ENCODE measurements at regions not wholly inside any gene's neighbourhood (a gene's known extent, or its start where the extent isn't known, plus 50 kb on each side); places are given as distances from the start of the nearest gene placed in this dataset.

GRCh38 chr7:155388561-155388960, 69.4 kb upstream of the EN2 start:
- intact Hi-C loops (cut with DNase I): no loop called here
- TF ChIP-seq EP300 (IDR thresholded peaks at IDR 0.05): no peak
- Histone ChIP-seq H3K27ac (no peak overlapping the region), H3K9me3 (no peaks in the 10 kb centered on the region), H3K4me3 (no peak overlapping the region), H3K36me3 (no peaks in the 10 kb centered on the region), H3K27me3 (no peaks in the 10 kb centered on the region), H3K4me1 (ENCODE audit: insufficient read depth) (no peaks in the 10 kb centered on the region)
- 58 to 62% (median 61%) methylated on average over 10 to 11 of the region's 11 CpGs for WGBS, 3 donors
- no peak for DNase-seq

GRCh38 chr7:155391414-155391813, 66.5 kb upstream of the EN2 start:
- no peak overlapping the region for H3K27ac ChIP-seq
- 72 to 76% (median 74%) methylated on average over 8 of the region's 8 CpGs for WGBS, 3 donors
- no peaks in the 10 kb centered on the region for H3K4me1 ChIP-seq (ENCODE audit: insufficient read depth)
- no peak overlapping the region for H3K4me3 ChIP-seq
- no peak for DNase-seq
- intact Hi-C loops (cut with DNase I): no loop called here
- TF ChIP-seq EP300 (IDR thresholded peaks at IDR 0.05): no peak
- no peak for TF ChIP-seq CTCF (IDR thresholded peaks at IDR 0.05)
- no peak for TF ChIP-seq POLR2A (IDR thresholded peaks at IDR 0.05)
- no peaks in the 10 kb centered on the region for H3K9me3 ChIP-seq
- no peaks in the 10 kb centered on the region for H3K27me3 ChIP-seq
- no peaks in the 10 kb centered on the region for H3K36me3 ChIP-seq

GRCh38 chr7:155392726-155393570, 65.0 kb upstream of the EN2 start:
- no peak overlapping the region for H3K27ac ChIP-seq
- intact Hi-C loops (cut with DNase I): no loop called here
- no peaks in the 10 kb centered on the region for H3K27me3 ChIP-seq
- H3K36me3 ChIP-seq: no peaks in the 10 kb centered on the region
- WGBS, 3 donors: 73 to 80% (median 79%) methylated on average over 11 of the region's 11 CpGs
- no peaks in the 10 kb centered on the region for H3K4me1 ChIP-seq (ENCODE audit: insufficient read depth)
- DNase-seq: no peak
- TF ChIP-seq POLR2A (IDR thresholded peaks at IDR 0.05) (no peak), CTCF (IDR thresholded peaks at IDR 0.05) (no peak), EP300 (IDR thresholded peaks at IDR 0.05) (no peak)
- no peaks in the 10 kb centered on the region for H3K9me3 ChIP-seq
- no peak overlapping the region for H3K4me3 ChIP-seq

GRCh38 chr7:155394413-155394812, 63.5 kb upstream of the EN2 start:
- TF ChIP-seq EP300 (IDR thresholded peaks at IDR 0.05) (no peak), POLR2A (IDR thresholded peaks at IDR 0.05) (no peak), CTCF (IDR thresholded peaks at IDR 0.05) (no peak)
- H3K4me1 ChIP-seq (ENCODE audit: insufficient read depth): no peaks in the 10 kb centered on the region
- H3K27me3 ChIP-seq: no peaks in the 10 kb centered on the region
- intact Hi-C loops (cut with DNase I): no loop called here
- DNase-seq: no peak
- no peaks in the 10 kb centered on the region for H3K9me3 ChIP-seq
- no peak overlapping the region for H3K4me3 ChIP-seq
- WGBS, 3 donors: 86 to 91% (median 91%) methylated on average over 7 of the region's 7 CpGs
- H3K27ac ChIP-seq: no peak overlapping the region
- H3K36me3 ChIP-seq: no peaks in the 10 kb centered on the region

- no peaks in the 10 kb centered on the region for H3K36me3 ChIP-seq
- no peaks in the 10 kb centered on the region for H3K4me1 ChIP-seq (ENCODE audit: insufficient read depth)
- no peaks in the 10 kb centered on the region for H3K9me3 ChIP-seq
- H3K27me3 ChIP-seq: no peaks in the 10 kb centered on the region
- WGBS, 3 donors: 54 to 60% (median 57%) methylated on average over 17 of the region's 17 CpGs
- no peak for TF ChIP-seq POLR2A (IDR thresholded peaks at IDR 0.05)
- no peak for TF ChIP-seq CTCF (IDR thresholded peaks at IDR 0.05)
- TF ChIP-seq EP300 (IDR thresholded peaks at IDR 0.05): no peak
- no peak for DNase-seq
- no peak overlapping the region for H3K27ac ChIP-seq
- intact Hi-C loops (cut with DNase I): no loop called here
- H3K4me3 ChIP-seq: no peak overlapping the region
Measured at GRCh38 chr7:155395176-155395797, 62.6 kb upstream of the EN2 start.
